Testis (tissue), 2 donors: ENCODE measurements at regions not wholly inside any gene's neighbourhood (a gene's known extent, or its start where the extent isn't known, plus 50 kb on each side); places are given as distances from the start of the nearest gene placed in this dataset.
"Not testable (repeated sequence)": the region's sequence is repeated elsewhere in the genome, so short reads cannot be mapped to it uniquely, and the experiment has no call there.

Experiments
- POLR2A ChIP-seq: fragments of 450-650 bp; IDR thresholded peaks from one replicate; pipeline ENCODE4 v1.6.1; 2017; ENCODE audit warnings: antibody characterized with exemption, mild to moderate bottlenecking, moderate library complexity
- TF ChIP-seq, protein P1 (sequence below), 3 experiments: fragments of 450-650 bp in 2 of 3; fragments of 200-600 bp in 1 of 3; sonication (generic) in 1 of 3; IDR thresholded peaks; one replicate each; pipeline ENCODE4 v1.5.1; 2016 to 2019; ENCODE audit warnings: antibody characterized with exemption in 3 of 3, mild to moderate bottlenecking in 2 of 3, moderate library complexity in 1 of 3

DNA sequence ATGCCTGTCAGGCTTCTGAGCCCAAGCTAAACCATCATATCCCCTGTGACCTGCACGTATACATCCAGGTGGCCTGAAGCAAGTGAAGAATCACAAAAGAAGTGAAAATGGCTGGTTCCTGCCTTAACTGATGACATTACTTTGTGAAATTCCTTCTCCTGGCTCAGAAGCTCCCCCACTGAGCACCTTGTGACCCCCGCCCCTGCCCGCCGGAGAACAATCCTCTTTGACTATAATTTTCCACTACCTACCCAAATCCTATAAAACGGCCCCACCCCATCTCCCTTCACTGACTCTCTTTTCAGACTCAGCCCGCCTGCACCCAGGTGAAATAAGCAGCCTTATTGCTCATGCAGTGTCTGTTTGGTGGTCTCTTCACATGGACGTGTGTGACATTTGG, 673.9 kb upstream of the TPTE start:
- TF ChIP-seq, protein P1, sequence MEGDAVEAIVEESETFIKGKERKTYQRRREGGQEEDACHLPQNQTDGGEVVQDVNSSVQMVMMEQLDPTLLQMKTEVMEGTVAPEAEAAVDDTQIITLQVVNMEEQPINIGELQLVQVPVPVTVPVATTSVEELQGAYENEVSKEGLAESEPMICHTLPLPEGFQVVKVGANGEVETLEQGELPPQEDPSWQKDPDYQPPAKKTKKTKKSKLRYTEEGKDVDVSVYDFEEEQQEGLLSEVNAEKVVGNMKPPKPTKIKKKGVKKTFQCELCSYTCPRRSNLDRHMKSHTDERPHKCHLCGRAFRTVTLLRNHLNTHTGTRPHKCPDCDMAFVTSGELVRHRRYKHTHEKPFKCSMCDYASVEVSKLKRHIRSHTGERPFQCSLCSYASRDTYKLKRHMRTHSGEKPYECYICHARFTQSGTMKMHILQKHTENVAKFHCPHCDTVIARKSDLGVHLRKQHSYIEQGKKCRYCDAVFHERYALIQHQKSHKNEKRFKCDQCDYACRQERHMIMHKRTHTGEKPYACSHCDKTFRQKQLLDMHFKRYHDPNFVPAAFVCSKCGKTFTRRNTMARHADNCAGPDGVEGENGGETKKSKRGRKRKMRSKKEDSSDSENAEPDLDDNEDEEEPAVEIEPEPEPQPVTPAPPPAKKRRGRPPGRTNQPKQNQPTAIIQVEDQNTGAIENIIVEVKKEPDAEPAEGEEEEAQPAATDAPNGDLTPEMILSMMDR (IDR thresholded peaks at IDR 0.05), result not testable (repeated sequence)
- TF ChIP-seq POLR2A, result not testable (repeated sequence)
